HepG2 (cell line): ENCODE measurements at regions not wholly inside any gene's neighbourhood (a gene's known extent, or its start where the extent isn't known, plus 50 kb on each side); places are given as distances from the start of the nearest gene placed in this dataset.

ENCODE experiments used
- ATAC-seq: fragments of 200-7000 bp; cut with Tn5 transposase; 3 replicates; pipeline ENCODE4 v1.9.1; 2020; ENCODE audit warnings: mild to moderate bottlenecking, moderate library complexity
- BruUV-seq: library from RNA; stranded (reverse); fragments of 400-500 nt; replicated peaks from 2 replicates; lab custom pipeline; 2021; lab: Mats Ljungman, UMichigan
- CTCF ChIA-PET: fragments of 300-600 bp; formaldehyde crosslinking; extraction: SDS; loops from one replicate; lab custom pipeline; 2021; ENCODE audit warnings: low total read pairs, inconsistent platforms, low intra/inter-chr PET ratio; lab: Yijun Ruan, JAX
- POLR2A ChIA-PET: fragments of 350-600 bp; sonication (Branson Sonifier 250); formaldehyde crosslinking; loops from one replicate; lab custom pipeline; 2020; ENCODE audit warnings: antibody characterized with exemption, inconsistent platforms; lab: Yijun Ruan, JAX
- DNase-seq: peaks from one replicate; pipeline ENCODE4 v3.0.0-alpha.2; 2015; ENCODE audit warnings: low spot score
- FAIRE-seq: peaks from 3 replicates; lab custom pipeline; 2011; peaks lifted over from hg19 to GRCh38; lab: Jason Lieb, UNC
- H2AFZ ChIP-seq: one replicate; pipeline ENCODE4 v1.6.1; 2011; ENCODE audit warnings: low read length, inconsistent platforms
- H3K27ac ChIP-seq: fragments of 300-600 bp; 3 replicates; pipeline ENCODE4 v1.8.0; 2011; ENCODE audit warnings: mixed run types, mild to moderate bottlenecking, mixed read lengths, low read length, inconsistent platforms; ENCODE audit not compliant: insufficient read depth; ENCODE audit errors: extremely low read length
- H3K27me3 ChIP-seq, 2 experiments: fragments of 200-600 bp in 1 of 2; 2 replicates in 1 of 2; 3 replicates in 1 of 2; pipeline versions ENCODE4 v1.6.0 to v1.8.0; 2011; ENCODE audit warnings: low read length in 2 of 2, mild to moderate bottlenecking in 2 of 2, moderate library complexity in 2 of 2, inconsistent platforms in 1 of 2; ENCODE audit not compliant: insufficient read depth in 2 of 2, control insufficient read depth in 1 of 2
- H3K36me3 ChIP-seq, 2 experiments: fragments of 200-600 bp in 1 of 2; replicated peaks in 1 of 2; 2 replicates in 1 of 2; 3 replicates in 1 of 2; pipeline versions ENCODE4 v1.5.1 to v1.8.0; 2011; ENCODE audit warnings: low read length in 2 of 2, inconsistent platforms in 1 of 2; ENCODE audit not compliant: insufficient read depth in 2 of 2, control insufficient read depth in 1 of 2
- H3K4me1 ChIP-seq: 2 replicates; pipeline ENCODE4 v1.5.1; 2012; ENCODE audit warnings: low read length, inconsistent platforms; ENCODE audit not compliant: insufficient read depth
- H3K4me2 ChIP-seq: 2 replicates; pipeline ENCODE4 v1.6.0; 2011; ENCODE audit warnings: low read depth, low read length, inconsistent platforms
- H3K4me3 ChIP-seq, 3 experiments: fragments of 200-600 bp in 1 of 3; sonication (generic), shearing (Covaris generic) in 1 of 3; replicated peaks in 1 of 3; 2 replicates each; pipeline ENCODE4 v1.5.1; 2011 to 2016; ENCODE audit warnings: low read length in 3 of 3, inconsistent platforms in 2 of 3, low read depth in 2 of 3, mild to moderate bottlenecking in 2 of 3, control low read depth in 1 of 3, mixed read lengths in 1 of 3; ENCODE audit not compliant: insufficient read depth in 1 of 3
- H3K79me2 ChIP-seq: one replicate; pipeline ENCODE4 v1.6.1; 2011; ENCODE audit warnings: low read length, inconsistent platforms; ENCODE audit not compliant: insufficient read depth
- H3K9ac ChIP-seq: 2 replicates; pipeline ENCODE4 v1.6.0; 2011; ENCODE audit warnings: mild to moderate bottlenecking, low read depth, low read length, inconsistent platforms; ENCODE audit not compliant: insufficient read depth
- H3K9me3 ChIP-seq: 2 replicates; pipeline ENCODE4 v1.5.1; 2012; ENCODE audit warnings: mild to moderate bottlenecking, low read length
- H4K20me1 ChIP-seq: 2 replicates; pipeline ENCODE4 v1.6.0; 2011; ENCODE audit warnings: inconsistent platforms, mild to moderate bottlenecking, low read length, moderate library complexity; ENCODE audit not compliant: insufficient read depth
- KDM4B ChIP-seq: sonication (generic); formaldehyde crosslinking; IDR thresholded peaks from 2 replicates; pipeline ENCODE4 v1.4.0; 2020; ENCODE audit warnings: missing genetic modification reagents
- WGBS: methylation state at CpG from one replicate; pipeline ENCODE4 v1.1.6; 2017; ENCODE audit warnings: low lambda C conversion rate; 5-methylcytosine and 5-hydroxymethylcytosine counted together
- in situ Hi-C: cut with HindIII; loops from 2 replicates; pipeline ENCODE4 v1.10.0; 2017; ENCODE audit warnings: low pct_unique_long_range_greater_than_20kb; ENCODE audit not compliant: extremely low pct_ligation_motif_present
- intact Hi-C: fragments of 100-400 bp; cut with micrococcal nuclease; formaldehyde crosslinking; loops from one replicate; pipeline ENCODE4 v1.10.0; 2022; ENCODE audit not compliant: unreplicated experiment
- TF ChIP-seq, protein P1 (sequence below): sonication (generic); formaldehyde crosslinking; IDR thresholded peaks from 2 replicates; pipeline ENCODE4 v1.5.1; 2020; ENCODE audit warnings: missing genetic modification reagents, mild to moderate bottlenecking, borderline replicate concordance
- TF ChIP-seq, protein P2 (sequence below): sonication (generic); formaldehyde crosslinking; IDR thresholded peaks from 2 replicates; pipeline ENCODE4 v1.9.0; 2022; ENCODE audit warnings: missing genetic modification reagents, mild to moderate bottlenecking, borderline replicate concordance
- TF ChIP-seq, protein P3 (sequence below): sonication (generic); formaldehyde crosslinking; IDR thresholded peaks from 2 replicates; pipeline ENCODE4 v1.5.1; 2020; ENCODE audit warnings: mild to moderate bottlenecking, missing genetic modification reagents, borderline replicate concordance
- TF ChIP-seq, protein P4 (sequence below): sonication (generic); formaldehyde crosslinking; IDR thresholded peaks from 2 replicates; pipeline ENCODE4 v1.5.0; 2020; ENCODE audit warnings: mild to moderate bottlenecking, low read depth, missing genetic modification reagents, borderline replicate concordance

DNA sequence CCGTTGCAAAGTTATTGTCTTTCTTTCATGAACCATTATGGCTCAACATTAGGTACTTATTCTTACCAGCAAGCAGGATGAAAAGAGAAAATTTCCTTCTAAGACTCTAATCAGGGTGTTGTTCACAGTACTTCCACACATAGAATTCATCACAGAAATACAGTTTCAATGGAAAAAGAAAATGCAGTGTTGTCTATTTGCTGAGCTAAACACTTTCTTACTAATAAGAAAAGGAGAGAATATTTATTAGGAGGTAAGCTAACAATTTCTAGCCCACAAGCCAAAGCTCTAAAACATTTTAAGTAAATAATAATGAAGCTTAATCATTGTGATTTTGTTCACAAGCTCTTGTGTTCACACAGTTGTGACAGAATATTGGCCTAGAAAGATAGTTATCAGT is 1772.8 kb upstream of the PCDH7 start (continued):
- TF ChIP-seq, protein P1, sequence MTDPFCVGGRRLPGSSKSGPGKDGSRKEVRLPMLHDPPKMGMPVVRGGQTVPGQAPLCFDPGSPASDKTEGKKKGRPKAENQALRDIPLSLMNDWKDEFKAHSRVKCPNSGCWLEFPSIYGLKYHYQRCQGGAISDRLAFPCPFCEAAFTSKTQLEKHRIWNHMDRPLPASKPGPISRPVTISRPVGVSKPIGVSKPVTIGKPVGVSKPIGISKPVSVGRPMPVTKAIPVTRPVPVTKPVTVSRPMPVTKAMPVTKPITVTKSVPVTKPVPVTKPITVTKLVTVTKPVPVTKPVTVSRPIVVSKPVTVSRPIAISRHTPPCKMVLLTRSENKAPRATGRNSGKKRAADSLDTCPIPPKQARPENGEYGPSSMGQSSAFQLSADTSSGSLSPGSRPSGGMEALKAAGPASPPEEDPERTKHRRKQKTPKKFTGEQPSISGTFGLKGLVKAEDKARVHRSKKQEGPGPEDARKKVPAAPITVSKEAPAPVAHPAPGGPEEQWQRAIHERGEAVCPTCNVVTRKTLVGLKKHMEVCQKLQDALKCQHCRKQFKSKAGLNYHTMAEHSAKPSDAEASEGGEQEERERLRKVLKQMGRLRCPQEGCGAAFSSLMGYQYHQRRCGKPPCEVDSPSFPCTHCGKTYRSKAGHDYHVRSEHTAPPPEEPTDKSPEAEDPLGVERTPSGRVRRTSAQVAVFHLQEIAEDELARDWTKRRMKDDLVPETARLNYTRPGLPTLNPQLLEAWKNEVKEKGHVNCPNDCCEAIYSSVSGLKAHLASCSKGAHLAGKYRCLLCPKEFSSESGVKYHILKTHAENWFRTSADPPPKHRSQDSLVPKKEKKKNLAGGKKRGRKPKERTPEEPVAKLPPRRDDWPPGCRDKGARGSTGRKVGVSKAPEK (CRISPR knock-in tag): no peak

DNA sequence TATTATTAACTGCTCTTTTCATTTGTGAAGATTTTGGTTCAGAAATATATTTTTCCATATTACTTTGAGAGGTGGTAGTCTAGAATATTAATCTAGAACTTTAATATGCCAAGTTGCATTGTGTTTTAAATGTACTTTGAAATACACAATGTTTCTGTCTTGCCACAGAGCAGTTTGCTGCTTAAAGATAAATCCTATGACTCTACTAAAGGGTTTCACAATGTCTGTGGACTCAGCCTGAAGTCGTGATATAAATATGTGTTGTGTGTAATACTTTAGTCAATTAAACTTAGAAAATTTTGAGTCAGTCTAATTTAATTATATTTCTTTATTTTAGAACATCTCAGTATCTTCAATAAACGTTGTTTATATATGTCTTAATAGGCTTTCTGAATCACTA is 1771.7 kb upstream of the PCDH7 start:
- no TSS peak for BruUV-seq
- no peak overlapping the region for H3K4me3 ChIP-seq
- intact Hi-C loops: no loop called here
- FAIRE-seq (no peak), ATAC-seq (no peak), DNase-seq (no peak)
- no peaks in the 10 kb centered on the region for H3K79me2 ChIP-seq
- in situ Hi-C loops: no loop called here
- no peaks in the 10 kb centered on the region for H4K20me1 ChIP-seq
- ChIA-PET CTCF (no interaction called here), POLR2A (no interaction called here)
- no peak overlapping the region for H3K27ac ChIP-seq
- no peak overlapping the region for H3K4me2 ChIP-seq
- no peak overlapping the region for H2AFZ ChIP-seq
- WGBS: 2% methylated on average over 2 of the region's 2 CpGs
- H3K9me3 ChIP-seq: peaks cover 47% of the 10 kb centered on the region
- no peaks in the 10 kb centered on the region for H3K4me1 ChIP-seq
- no peaks in the 10 kb centered on the region for H3K36me3 ChIP-seq
- H3K27me3 ChIP-seq: no peaks in the 10 kb centered on the region
- no peak overlapping the region for H3K9ac ChIP-seq
- no peak for TF ChIP-seq KDM4B (CRISPR knock-in tag)
- TF ChIP-seq, protein P2, sequence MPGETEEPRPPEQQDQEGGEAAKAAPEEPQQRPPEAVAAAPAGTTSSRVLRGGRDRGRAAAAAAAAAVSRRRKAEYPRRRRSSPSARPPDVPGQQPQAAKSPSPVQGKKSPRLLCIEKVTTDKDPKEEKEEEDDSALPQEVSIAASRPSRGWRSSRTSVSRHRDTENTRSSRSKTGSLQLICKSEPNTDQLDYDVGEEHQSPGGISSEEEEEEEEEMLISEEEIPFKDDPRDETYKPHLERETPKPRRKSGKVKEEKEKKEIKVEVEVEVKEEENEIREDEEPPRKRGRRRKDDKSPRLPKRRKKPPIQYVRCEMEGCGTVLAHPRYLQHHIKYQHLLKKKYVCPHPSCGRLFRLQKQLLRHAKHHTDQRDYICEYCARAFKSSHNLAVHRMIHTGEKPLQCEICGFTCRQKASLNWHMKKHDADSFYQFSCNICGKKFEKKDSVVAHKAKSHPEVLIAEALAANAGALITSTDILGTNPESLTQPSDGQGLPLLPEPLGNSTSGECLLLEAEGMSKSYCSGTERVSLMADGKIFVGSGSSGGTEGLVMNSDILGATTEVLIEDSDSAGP (CRISPR knock-in tag): no peak
- TF ChIP-seq, protein P3, sequence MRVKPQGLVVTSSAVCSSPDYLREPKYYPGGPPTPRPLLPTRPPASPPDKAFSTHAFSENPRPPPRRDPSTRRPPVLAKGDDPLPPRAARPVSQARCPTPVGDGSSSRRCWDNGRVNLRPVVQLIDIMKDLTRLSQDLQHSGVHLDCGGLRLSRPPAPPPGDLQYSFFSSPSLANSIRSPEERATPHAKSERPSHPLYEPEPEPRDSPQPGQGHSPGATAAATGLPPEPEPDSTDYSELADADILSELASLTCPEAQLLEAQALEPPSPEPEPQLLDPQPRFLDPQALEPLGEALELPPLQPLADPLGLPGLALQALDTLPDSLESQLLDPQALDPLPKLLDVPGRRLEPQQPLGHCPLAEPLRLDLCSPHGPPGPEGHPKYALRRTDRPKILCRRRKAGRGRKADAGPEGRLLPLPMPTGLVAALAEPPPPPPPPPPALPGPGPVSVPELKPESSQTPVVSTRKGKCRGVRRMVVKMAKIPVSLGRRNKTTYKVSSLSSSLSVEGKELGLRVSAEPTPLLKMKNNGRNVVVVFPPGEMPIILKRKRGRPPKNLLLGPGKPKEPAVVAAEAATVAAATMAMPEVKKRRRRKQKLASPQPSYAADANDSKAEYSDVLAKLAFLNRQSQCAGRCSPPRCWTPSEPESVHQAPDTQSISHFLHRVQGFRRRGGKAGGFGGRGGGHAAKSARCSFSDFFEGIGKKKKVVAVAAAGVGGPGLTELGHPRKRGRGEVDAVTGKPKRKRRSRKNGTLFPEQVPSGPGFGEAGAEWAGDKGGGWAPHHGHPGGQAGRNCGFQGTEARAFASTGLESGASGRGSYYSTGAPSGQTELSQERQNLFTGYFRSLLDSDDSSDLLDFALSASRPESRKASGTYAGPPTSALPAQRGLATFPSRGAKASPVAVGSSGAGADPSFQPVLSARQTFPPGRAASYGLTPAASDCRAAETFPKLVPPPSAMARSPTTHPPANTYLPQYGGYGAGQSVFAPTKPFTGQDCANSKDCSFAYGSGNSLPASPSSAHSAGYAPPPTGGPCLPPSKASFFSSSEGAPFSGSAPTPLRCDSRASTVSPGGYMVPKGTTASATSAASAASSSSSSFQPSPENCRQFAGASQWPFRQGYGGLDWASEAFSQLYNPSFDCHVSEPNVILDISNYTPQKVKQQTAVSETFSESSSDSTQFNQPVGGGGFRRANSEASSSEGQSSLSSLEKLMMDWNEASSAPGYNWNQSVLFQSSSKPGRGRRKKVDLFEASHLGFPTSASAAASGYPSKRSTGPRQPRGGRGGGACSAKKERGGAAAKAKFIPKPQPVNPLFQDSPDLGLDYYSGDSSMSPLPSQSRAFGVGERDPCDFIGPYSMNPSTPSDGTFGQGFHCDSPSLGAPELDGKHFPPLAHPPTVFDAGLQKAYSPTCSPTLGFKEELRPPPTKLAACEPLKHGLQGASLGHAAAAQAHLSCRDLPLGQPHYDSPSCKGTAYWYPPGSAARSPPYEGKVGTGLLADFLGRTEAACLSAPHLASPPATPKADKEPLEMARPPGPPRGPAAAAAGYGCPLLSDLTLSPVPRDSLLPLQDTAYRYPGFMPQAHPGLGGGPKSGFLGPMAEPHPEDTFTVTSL (CRISPR knock-in tag): no peak
- TF ChIP-seq, protein P4, sequence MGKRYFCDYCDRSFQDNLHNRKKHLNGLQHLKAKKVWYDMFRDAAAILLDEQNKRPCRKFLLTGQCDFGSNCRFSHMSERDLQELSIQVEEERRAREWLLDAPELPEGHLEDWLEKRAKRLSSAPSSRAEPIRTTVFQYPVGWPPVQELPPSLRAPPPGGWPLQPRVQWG (CRISPR knock-in tag): no peak
